Panc1 (cell line): ENCODE measurements at regions not wholly inside any gene's neighbourhood (a gene's known extent, or its start where the extent isn't known, plus 50 kb on each side); places are given as distances from the start of the nearest gene placed in this dataset.

Source experiments
- ATAC-seq: fragments of 200-7000 bp; cut with Tn5 transposase; 2 replicates; pipeline ENCODE4 v1.9.1; 2020; ENCODE audit warnings: mild to moderate bottlenecking, moderate library complexity
- BruUV-seq: library from RNA; stranded (reverse); fragments of 400-500 nt; replicated peaks from 2 replicates; lab custom pipeline; 2021; lab: Mats Ljungman, UMichigan
- CTCF ChIA-PET: fragments of 300-600 bp; sonication (Branson Sonifier 250); formaldehyde crosslinking; loops from one replicate; lab custom pipeline; 2022; ENCODE audit warnings: antibody characterized with exemption; lab: Charles Lee
- POLR2A ChIA-PET: fragments of 300-600 bp; sonication (Branson Sonifier 250); formaldehyde crosslinking; loops from one replicate; lab custom pipeline; 2022; ENCODE audit warnings: antibody characterized with exemption; lab: Charles Lee
- DNase-seq: peaks from one replicate; pipeline ENCODE4 v3.0.0-alpha.2; 2010; ENCODE audit warnings: low read depth, low spot score
- H3K27ac ChIP-seq: 2 replicates; pipeline ENCODE4 v1.5.1; 2011; ENCODE audit warnings: mild to moderate bottlenecking, low read length, inconsistent platforms
- H3K27me3 ChIP-seq: fragments of 200-500 bp; sonication (Bioruptor generic); 2 replicates; pipeline ENCODE4 v1.6.0; 2014; ENCODE audit warnings: low read length, inconsistent platforms; ENCODE audit not compliant: control insufficient read depth, insufficient read depth
- H3K36me3 ChIP-seq: fragments of 200-500 bp; sonication (Bioruptor generic); 2 replicates; pipeline ENCODE4 v1.5.1; 2014; ENCODE audit warnings: inconsistent platforms, mild to moderate bottlenecking, low read length, moderate library complexity; ENCODE audit not compliant: control insufficient read depth, insufficient read depth
- H3K4me1 ChIP-seq: 2 replicates; pipeline ENCODE4 v1.5.1; 2011; ENCODE audit warnings: inconsistent platforms, mild to moderate bottlenecking, low read length, moderate library complexity; ENCODE audit not compliant: control insufficient read depth, insufficient read depth
- H3K4me3 ChIP-seq, 2 experiments: 2 replicates each; pipeline ENCODE4 v1.5.1; 2011 to 2012; ENCODE audit warnings: low read depth in 2 of 2, low read length in 2 of 2, mild to moderate bottlenecking in 2 of 2, inconsistent platforms in 1 of 2, moderate library complexity in 1 of 2
- H3K9me3 ChIP-seq: fragments of 200-500 bp; sonication (Bioruptor generic); 2 replicates; pipeline ENCODE4 v1.5.1; 2014; ENCODE audit warnings: low read depth, mild to moderate bottlenecking, inconsistent platforms, low read length, moderate library complexity; ENCODE audit not compliant: control insufficient read depth, insufficient read depth
- CTCF ChIP-seq: fragments of 450-650 bp; IDR thresholded peaks from 2 replicates; pipeline ENCODE4 v1.5.1; 2017; ENCODE audit warnings: mild to moderate bottlenecking
- POLR2AphosphoS5 ChIP-seq: IDR thresholded peaks from 2 replicates; pipeline ENCODE4 v1.6.1; 2012; ENCODE audit warnings: mild to moderate bottlenecking, low read depth, low read length, moderate library complexity
- SIN3A ChIP-seq: IDR thresholded peaks from 2 replicates; pipeline ENCODE4 v1.6.1; 2012; ENCODE audit warnings: low read depth, mild to moderate bottlenecking, low read length, moderate library complexity, borderline replicate concordance; ENCODE audit not compliant: insufficient read depth
- TCF7L2 ChIP-seq: IDR thresholded peaks from 2 replicates; pipeline ENCODE4 v1.6.1; 2011; ENCODE audit warnings: mild to moderate bottlenecking, low read depth, low read length, inconsistent platforms
- in situ Hi-C: cut with HindIII; loops from 2 replicates; pipeline ENCODE4 v1.10.0; 2016; ENCODE audit warnings: low sequenced_read_pairs, low pct_unique_long_range_greater_than_20kb
- intact Hi-C: fragments of 100-400 bp; cut with micrococcal nuclease; formaldehyde crosslinking; loops from one replicate; pipeline ENCODE4 v1.10.0; 2022; ENCODE audit not compliant: unreplicated experiment
- TF ChIP-seq, protein P1 (sequence below), 2 experiments: IDR thresholded peaks; 2 replicates each; pipeline ENCODE4 v1.6.1; 2011 to 2012; ENCODE audit warnings: low read depth in 2 of 2, control low read depth in 1 of 2, low read length in 1 of 2, mild to moderate bottlenecking in 1 of 2, moderate library complexity in 1 of 2; ENCODE audit not compliant: insufficient read depth in 1 of 2

- in situ Hi-C loops, result no loop called here
- Histone ChIP-seq H3K4me1 (no peaks in the 10 kb centered on the region), H3K36me3 (no peaks in the 10 kb centered on the region), H3K4me3 (no peak overlapping the region), H3K27me3 (no peaks in the 10 kb centered on the region), H3K9me3 (no peaks in the 10 kb centered on the region), H3K27ac (no peak overlapping the region)
- intact Hi-C loops, result no loop called here
- BruUV-seq, result no TSS peak
- POLR2A ChIA-PET, result no interaction called here
- ATAC-seq (no peak), DNase-seq (no peak)
- CTCF ChIA-PET, result no interaction called here
- TF ChIP-seq, protein P1, sequence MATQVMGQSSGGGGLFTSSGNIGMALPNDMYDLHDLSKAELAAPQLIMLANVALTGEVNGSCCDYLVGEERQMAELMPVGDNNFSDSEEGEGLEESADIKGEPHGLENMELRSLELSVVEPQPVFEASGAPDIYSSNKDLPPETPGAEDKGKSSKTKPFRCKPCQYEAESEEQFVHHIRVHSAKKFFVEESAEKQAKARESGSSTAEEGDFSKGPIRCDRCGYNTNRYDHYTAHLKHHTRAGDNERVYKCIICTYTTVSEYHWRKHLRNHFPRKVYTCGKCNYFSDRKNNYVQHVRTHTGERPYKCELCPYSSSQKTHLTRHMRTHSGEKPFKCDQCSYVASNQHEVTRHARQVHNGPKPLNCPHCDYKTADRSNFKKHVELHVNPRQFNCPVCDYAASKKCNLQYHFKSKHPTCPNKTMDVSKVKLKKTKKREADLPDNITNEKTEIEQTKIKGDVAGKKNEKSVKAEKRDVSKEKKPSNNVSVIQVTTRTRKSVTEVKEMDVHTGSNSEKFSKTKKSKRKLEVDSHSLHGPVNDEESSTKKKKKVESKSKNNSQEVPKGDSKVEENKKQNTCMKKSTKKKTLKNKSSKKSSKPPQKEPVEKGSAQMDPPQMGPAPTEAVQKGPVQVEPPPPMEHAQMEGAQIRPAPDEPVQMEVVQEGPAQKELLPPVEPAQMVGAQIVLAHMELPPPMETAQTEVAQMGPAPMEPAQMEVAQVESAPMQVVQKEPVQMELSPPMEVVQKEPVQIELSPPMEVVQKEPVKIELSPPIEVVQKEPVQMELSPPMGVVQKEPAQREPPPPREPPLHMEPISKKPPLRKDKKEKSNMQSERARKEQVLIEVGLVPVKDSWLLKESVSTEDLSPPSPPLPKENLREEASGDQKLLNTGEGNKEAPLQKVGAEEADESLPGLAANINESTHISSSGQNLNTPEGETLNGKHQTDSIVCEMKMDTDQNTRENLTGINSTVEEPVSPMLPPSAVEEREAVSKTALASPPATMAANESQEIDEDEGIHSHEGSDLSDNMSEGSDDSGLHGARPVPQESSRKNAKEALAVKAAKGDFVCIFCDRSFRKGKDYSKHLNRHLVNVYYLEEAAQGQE (IDR thresholded peaks at IDR 0.05; ENCODE audit: insufficient read depth in 1 of 2, low read depth in 2 of 2, low read length in 1 of 2), result no peak
- TF ChIP-seq POLR2AphosphoS5, result no peak
- TF ChIP-seq SIN3A, result no peak
- TF ChIP-seq TCF7L2, result no peak
- no peak for TF ChIP-seq CTCF
These were observed 77.2 kb upstream of the TIAM2 start for GRCh38 chr6:154917941-154918340.

GRCh38 chr6:154919806-154920205, 75.3 kb upstream of the TIAM2 start:
- POLR2A ChIA-PET, result interaction anchor here (0.6 kb wide), 1 partner anchor 392 kb away, joined by 4 read pairs; no protein-coding TSS in a partner anchor
- H3K4me1 ChIP-seq, result no peaks in the 10 kb centered on the region
- CTCF ChIA-PET, result interaction anchor here (0.6 kb wide), 2 partner anchors 229 to 253 kb away, joined by 3 to 4 read pairs; no protein-coding TSS in a partner anchor
- DNase-seq, result no peak
- H3K36me3 ChIP-seq, result no peaks in the 10 kb centered on the region
- no peak for ATAC-seq
- in situ Hi-C loops, result no loop called here
- H3K27me3 ChIP-seq, result no peaks in the 10 kb centered on the region
- H3K27ac ChIP-seq, result no peak overlapping the region
- intact Hi-C loops, result loop anchor here (5.0 kb wide), 1 partner anchor 243 kb away; no protein-coding TSS in a partner anchor
- no peaks in the 10 kb centered on the region for H3K9me3 ChIP-seq
- H3K4me3 ChIP-seq, result no peak overlapping the region
- BruUV-seq, result no TSS peak
- no peak for TF ChIP-seq POLR2AphosphoS5
- no peak for TF ChIP-seq CTCF
- no peak for TF ChIP-seq SIN3A
- TF ChIP-seq, protein P1 (IDR thresholded peaks at IDR 0.05; ENCODE audit: insufficient read depth in 1 of 2, low read depth in 2 of 2, low read length in 1 of 2), result no peak
- TF ChIP-seq TCF7L2, result no peak
